Skin of body (tissue), 1 donor: ENCODE measurements at regions not wholly inside any gene's neighbourhood (a gene's known extent, or its start where the extent isn't known, plus 50 kb on each side); places are given as distances from the start of the nearest gene placed in this dataset.
"Not testable (repeated sequence)": the region's sequence is repeated elsewhere in the genome, so short reads cannot be mapped to it uniquely, and the experiment has no call there.

Experiments
- DNase-seq: peaks from one replicate; lab custom pipeline; 2025; lab: John Stamatoyannopoulos, UW

DNA sequence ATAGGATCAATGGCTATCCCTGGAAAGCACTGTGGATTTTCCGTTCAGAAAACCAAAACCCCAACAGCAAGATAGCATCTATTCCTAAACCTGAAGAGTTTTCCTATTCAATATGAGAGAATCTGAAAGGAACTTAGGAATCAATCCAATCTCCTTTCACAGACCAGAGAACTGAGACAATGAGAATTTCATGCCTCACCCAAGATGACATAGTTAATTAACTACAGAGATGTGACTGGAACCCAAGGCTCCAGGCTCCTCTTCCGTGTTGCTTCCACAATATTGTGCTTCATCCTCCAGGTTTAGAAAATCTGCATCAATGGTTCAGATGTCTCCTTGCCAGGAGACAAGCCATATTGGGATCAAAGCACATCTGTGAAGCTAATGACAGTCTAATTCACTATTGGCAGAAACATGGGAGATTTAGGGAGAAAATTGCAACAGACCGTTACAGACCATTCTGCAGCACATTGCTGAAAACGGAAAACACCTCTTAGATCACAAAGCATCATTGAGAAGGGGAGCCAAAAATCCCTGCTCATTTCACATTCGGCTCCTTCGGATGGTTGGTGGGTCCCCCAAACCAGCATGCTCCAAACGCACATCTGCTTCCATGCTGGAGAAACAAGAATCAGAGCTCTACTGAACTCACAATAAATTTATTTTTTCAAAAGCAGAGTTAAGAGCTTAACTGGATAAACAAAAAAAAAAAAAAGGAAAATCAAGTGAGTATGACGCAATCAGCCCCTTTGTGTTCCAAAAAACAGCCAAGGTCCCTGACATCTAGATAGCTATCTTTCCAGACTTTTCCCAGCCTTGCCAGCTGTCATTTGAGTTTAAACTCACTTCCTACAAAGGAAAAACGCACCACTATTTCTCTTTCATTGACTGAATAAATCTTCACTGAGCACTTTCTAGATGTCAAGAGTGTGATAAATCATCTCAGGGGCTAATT is 290.3 kb downstream of the C1D start:
- DNase-seq: peak; percentile 96

DNA sequence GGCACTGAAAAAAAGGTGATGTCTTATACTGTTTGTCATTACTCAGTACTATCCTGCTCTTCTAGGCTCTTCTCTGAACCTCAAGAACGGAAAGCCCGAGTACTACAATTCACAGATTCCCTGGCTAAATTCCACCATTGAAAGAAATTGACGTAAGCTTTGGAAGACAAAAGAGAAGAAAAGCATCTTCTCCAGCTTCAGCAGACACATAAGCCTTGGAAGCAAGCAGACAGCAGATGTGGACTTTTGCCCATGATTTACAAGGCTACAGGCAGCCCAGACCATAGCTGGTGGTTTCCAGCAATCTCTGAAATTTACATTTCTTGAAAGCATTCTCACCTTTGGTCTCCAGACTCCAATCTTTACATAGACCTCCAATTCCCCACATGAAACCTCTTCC is 289.0 kb downstream of the C1D start:
- DNase-seq: peak; percentile 76

DNA sequence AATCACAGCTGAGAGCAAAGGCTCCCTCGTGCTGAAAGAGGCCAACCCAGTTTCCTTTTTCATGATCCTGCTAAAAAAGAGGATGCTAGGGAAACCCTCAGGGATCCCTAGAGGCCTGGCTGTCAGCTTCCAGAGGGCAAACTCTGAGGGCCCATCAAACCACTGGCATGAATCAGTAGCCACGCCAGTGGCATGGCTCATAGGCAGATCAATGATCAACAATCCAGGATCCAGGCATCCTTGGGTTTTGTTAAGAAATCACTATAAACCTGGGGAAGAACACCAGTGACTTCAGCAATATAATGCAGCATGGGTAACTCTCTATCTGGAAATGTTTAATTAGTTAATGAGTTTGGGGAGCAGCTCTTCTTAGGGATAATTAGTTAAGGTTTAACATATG is 286.5 kb downstream of the C1D start:
- no peak for DNase-seq

DNA sequence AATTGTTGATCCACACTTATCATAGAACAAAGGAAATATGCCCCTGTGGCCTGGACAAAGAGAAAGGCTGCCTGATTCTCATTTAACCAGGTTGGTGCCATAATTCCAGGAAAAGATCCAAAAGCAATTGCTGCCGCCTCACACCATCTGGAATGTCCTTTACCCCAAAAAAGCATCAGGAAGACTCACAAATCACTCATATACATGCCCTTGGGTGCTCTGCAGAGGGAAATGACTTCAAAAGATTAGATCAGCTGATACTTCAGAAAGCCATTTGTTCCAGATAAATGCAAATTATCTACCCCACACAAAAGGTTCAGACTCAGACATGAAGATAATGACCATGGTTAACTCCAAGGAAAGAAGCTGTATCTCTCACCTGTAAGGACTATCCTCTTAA is 285.8 kb downstream of the C1D start:
- no peak for DNase-seq

DNA sequence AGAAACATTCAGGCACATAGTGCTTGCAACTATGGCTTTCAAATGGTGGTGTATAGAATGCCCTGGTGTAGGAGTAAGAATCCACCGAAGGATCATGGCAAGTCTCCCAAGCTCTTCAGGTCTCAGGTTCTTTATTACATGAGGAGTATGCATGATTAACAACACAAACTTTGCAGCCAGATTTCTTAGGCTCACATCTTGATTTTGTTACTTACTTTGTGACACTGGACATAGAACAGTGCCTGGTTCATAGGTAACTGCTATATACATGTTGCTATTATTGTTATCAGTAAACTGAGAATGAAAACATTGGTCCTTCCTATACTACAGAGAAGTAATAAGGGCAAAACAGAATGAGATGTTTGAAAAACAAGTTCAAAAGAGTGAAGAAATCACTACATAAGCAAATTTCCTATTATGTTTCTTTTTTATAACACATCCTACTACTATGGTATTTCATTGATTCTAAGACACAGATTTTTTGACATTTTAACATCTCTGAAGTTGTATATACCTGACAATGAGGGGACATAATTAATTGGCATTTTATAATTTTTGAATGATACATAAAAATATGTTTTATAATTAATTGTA is 284.9 kb downstream of the C1D start:
- DNase-seq: no peak

DNA sequence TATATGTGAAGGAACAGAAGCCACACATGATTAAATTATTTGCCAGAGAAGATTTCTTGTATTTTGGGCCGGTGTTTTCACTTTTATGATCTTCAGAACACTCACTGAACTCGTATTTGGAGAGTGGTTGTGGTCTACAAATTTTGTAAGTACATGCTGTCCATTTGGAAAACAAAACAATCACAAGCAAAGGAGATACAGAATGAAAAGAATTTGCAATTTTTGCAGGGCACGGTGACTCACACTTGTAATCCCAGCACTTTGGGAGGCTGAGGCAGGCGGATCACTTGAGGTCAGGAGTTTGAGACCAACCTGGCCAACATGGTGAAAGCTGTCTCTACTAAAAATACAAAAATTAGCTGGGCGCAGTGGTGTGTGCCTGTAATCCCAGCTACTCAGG is 282.0 kb downstream of the C1D start:
- DNase-seq: not testable (repeated sequence)

DNA sequence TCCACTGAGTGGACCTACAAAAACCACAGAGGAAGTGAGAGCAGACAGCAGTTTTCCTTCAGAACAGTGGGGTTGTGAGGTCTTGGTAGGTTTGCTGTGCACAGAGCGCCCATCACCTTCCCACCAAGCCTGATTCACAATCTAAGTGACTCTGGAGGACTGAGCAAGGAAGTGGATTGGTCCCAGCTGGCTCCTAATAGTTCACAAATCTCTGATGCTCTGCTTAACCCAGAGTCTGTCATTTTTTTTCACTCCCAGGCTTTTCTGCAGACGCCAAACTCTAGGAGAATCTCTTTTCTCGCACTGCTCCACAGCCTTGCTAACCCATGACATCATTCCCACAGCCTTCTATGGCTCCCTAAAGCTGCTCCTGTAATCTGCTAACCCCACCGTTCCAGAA is 280.4 kb downstream of the C1D start:
- no peak for DNase-seq

DNA sequence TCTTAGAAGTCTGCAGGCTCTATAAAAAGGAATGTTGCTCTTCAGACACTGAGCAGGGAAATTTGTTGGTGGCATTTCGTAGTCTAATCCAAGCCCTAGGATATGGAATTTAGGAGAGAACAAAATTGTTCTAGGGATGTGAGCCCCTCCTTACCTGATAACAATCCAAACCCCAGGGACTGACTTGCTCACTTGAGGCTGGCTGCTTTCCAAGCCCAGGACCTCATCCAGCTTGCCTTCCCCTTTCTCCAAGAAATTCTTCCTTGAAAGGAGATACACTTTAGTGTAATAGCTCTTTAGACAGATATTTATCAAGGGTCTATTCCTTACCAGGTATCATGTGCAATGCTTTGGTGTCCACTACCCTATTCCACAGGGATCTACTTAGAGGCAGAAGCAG is 279.8 kb downstream of the C1D start:
- no peak for DNase-seq

DNA sequence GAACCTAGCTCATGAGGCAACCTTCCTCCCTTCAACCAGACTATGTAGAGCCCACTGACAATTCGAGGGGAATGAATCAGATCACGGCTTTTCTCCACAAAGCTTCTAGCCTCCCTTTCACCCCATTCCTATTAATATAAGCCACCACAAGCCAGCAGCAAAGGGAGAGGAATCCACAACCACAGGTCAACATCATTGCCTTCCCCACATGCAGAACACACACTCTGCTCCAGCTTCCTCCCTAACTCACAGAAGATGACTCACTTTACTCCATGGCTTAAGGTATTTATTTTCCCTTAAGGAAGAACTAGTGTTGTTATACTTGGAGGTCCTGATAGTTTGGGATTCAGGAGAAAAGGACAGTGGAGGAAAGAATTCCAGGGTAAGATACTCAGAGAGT is 272.2 kb downstream of the C1D start:
- no peak for DNase-seq

DNA sequence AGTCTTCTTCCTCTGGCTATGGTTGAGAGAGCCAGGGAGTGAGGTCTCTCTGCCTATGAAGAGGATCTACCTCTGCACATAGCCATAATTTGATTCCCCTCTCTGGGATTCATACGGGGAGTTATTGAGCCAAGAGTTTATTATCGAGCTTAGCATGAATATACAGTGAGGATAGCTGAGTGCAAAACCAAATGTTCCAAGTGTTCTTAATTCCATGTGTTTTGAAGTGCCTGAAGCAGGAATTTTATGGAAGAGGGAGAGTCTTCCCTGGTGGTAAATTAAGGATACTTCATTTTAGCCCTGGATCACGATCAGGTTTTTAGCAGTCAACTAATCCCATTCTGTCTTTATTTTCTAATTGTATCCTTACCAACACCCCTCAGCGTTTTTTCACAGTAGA is 270.6 kb downstream of the C1D start:
- peak; percentile 62 for DNase-seq

DNA sequence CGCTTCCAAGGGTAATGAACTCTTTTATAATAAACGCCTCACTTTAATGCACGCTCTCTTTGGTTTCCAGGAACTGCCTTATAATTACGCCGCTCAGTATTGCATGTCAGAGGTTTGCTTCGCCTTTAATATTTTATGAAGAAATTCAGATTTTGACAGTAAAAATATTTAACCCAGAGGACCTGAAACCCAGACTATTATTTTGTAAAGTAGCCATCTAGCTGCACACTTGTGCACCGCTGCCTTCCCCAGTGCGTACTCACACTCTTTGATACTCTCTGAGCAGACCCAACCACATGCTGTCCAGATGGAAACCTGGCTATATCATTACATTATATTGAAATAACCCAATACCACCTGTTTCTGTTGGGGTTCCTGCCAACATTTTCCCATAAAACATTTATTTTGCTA is 270.1 kb downstream of the C1D start:
- DNase-seq: peak; percentile 63

DNA sequence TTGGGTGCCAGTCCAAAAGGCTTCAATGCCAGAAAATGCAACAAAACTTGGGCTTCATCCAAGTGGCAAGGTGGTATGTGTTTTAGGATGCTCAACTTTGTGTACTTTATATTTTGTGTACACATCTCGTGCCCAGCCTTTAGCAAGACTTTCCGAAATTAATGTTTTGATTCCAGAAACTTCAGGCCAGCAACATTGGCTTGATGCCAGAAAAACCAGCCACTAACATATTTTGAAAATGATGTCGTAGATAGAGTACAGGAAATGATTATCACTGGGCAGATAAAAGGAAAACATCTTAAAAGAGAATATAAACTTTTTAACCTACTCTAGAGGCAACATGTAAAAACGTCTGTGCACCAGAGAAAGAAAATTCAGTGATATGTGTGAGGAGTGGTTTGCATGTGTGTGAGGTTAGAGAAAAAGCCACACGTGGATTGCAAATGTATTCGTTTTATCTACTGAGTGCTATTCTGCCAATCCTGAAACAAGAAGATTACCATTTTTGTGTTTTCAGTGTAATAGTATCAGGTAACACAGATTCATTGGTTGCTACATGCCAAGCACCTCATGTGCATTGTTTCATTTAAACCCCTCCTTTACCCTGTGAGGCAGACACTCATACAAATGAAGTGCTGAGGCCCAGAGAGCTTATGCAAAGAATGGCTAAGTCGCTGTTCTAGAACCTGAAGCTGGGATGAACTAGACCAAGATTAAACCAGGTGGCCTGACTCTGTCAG is 264.8 kb downstream of the C1D start:
- peak; percentile 55 for DNase-seq

DNA sequence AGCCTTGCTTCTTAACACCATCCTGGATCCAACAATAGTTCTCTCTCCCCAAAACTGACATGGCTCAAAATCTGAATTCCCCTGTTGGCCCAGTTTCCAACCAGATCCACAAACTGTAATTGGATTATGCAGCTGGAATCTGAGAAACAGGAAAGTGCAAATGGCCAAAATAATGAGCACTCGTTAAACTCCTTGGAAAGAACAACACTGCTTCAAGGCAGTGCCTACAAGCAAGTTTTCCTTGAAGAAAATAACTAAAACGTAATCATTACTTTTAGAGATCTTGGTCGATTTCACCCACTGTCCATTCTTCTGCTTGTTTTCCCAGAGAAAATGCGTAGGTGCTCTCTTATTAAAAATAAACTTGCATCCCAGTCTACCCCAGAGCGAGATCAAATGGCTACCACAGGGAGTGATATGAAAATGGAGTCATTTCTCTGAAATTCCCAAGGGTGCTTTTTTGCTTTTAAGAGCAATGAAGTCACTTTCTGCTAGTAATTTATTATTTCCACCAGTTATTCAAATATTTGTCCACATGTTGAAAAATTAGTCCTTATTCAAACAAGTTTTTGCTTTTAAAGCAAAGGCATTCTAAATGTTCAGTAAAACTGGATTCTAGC is 264.2 kb downstream of the C1D start:
- DNase-seq: no peak

DNA sequence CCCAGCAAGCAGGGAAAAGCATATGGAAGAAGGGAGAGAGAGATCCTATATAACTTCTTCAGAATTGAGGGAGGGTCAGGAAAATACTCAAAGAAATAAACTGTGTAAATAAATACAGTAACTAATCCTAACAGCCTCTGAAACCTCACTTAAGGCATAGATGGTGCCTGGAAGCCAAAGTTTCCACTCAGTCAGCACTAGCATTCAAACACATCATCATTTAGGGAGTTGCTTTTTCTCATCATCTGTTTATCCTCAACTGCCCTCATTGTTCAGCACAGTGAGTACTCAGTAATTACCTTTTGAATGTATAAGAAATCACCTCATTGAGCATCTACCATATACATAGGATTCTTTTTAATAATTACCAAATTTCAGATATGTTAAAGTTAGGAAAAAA is 262.9 kb downstream of the C1D start:
- no peak for DNase-seq

DNA sequence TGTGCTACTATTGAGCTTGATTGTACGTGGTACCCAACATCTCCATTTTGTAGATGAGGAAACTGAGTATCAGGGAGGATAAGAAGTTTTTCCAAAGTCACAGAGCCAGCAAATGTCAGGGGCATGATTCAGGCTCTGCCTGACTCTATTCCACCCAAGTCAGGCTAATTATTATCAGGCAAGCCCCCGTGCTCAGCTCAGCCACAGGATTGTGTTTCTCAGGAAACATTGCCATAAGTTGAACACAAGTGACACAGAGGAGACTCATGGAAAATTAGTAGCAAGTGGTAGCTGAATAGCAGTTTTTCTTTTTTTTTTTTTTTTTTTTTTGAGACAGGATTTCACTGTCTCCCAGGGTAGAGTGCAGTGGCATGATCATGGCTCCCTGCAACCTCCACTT is 260.5 kb downstream of the C1D start:
- no peak for DNase-seq

DNA sequence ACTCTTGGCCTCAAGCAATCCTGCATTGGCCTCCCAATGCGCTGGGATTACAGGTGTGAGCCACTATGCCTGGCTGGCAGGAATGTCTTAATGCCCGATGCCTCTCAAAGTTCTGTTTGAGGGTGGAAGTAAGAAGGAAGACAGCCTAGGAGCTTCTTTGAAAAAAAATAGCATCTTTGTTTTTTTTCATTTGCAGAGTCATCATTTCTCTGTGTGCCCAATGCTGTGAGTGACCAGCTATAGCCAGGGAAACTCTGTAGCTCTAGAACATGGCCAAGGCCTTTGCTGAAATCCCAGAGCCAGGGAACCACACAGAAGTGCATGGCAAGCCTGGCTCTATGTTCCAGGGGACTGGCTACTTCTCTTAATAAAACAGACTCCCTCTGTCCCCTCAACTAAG is 260.0 kb downstream of the C1D start:
- DNase-seq: no peak

DNA sequence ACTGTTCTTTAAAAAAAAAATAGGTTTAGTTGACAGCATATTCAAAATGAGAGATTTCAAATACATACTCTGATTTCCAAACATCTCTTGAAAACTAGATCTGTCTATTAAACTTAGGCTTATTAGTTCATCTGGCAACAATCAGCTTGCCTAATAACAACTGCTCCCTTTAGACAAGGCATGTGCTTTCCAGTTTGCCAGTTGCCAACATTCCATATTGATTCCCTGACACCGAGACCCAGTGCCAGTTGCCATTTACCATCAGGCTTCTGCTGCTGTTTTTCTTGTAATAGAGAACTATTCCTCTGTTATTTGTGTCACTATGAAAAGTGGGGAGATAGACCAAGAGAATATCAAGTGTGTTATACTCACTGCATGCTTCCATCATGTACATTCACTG is 256.0 kb downstream of the C1D start:
- DNase-seq: no peak

DNA sequence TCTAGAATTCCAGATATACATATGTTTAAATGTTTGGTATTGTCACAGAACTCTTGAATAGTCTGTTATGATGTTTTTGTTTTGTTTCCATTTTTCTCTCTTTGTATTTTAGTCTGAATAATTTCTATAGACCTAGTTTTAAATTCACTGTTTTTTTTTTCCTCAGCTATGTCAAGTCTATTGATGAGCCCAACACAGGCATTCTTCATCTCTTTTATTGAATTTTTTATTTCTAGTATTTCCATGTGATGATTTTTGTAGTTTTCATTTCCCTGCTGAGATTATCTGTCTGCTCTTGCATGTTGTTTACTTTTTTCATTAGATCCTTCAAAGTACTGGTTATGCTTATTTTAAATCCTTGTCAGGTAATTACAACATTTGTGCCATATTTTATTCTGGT is 254.7 kb downstream of the C1D start:
- DNase-seq: no peak

DNA sequence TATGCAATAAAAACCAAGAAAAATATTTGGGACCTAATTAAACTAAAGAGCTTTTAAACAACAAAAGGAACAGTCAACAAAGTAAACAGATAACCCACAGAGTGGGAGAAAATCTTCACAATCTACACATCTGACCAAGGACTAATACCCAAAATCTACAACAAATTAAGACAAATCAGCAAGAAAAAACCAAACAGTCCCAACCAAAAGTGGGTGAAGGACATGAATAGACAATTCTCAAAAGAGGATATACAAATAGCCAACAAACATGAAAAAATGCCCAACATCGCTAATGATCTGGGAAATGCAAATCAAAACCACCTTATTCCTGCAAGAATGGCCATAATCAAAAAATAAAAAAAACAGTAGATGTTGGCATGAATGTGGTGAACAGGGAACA is 250.1 kb downstream of the C1D start:
- no peak for DNase-seq

DNA sequence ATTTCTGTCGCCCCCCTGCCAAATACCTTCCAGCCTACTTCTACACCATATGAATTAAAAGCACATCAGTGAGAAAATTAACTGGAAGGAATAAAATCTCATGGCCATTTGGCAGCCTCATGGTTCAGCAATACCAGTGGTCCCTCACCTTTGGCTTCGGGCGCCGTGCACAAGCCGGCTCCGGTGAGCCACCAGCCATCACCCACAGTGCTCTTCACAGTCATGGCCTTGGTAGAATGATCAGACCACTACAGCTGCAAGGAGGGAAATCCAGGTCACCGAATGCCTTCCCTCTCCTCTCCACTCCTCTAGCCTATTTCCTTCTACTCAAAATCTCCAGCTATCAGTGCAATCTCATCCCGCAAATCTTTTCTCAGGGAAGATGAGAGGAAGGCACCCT is 239.1 kb downstream of the C1D start:
- DNase-seq: no peak

DNA sequence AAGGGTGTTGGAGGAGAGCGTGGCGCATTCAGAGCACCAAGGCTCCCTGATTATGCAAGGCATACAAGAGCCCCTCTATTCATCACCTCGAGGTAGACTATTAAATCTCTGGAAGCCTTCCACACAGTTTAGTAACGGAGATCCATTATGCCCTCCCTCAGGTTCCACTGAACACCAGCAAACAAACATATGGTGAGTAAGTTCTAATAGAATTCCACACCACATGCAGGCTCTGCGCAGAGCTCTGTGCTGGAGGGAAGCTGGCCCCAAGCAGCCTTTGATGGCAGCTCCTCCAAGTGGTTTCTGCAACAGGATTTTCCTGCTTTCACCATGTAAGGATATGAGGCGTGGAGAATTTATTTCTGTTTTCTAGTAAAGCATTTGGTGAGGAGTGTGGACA is 238.6 kb downstream of the C1D start:
- DNase-seq: no peak

DNA sequence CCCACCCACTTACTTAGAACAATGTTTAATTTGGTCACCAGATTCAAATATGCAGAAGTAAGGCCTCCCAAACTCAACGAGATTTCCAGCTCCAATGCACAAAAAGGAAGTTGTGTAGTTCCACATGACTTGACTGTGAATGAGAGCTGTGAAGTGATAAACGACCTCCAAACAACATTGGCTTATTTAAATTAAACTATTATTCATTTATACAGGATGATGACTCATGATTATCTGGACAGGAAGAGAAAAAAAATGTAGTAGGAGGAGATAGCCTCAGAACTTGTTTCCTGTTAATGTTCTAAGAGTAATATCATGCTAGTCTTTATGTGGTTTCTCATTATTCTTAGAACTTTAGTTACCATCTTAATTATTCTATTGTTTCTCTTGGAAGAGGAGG is 237.3 kb downstream of the C1D start:
- DNase-seq: no peak
